Tibial artery (tissue), 4 donors: ENCODE measurements at regions not wholly inside any gene's neighbourhood (a gene's known extent, or its start where the extent isn't known, plus 50 kb on each side); places are given as distances from the start of the nearest gene placed in this dataset.

Experiments used
- DNase-seq, 2 donors: peaks; one replicate each; pipeline ENCODE4 v3.0.0-alpha.2; 2019
- H3K27ac ChIP-seq, 2 donors: fragments of 200-600 bp; sonication (generic) in 1 of 2; 1 replicate in 1 of 2; 2 replicates in 1 of 2; pipeline ENCODE4 v1.5.1; 2018 to 2019; ENCODE audit warnings: mild to moderate bottlenecking in 1 of 2
- H3K27me3 ChIP-seq, 2 donors: fragments of 200-600 bp; sonication (generic) in 1 of 2; one replicate each; pipeline versions ENCODE4 v1.5.1 to v1.6.0; 2016 to 2019
- H3K36me3 ChIP-seq, 3 donors: fragments of 200-600 bp; sonication (generic) in 2 of 3; one replicate each; pipeline ENCODE4 v1.5.1; 2016 to 2019; ENCODE audit warnings: mild to moderate bottlenecking in 2 of 3
- H3K4me1 ChIP-seq, 4 donors: fragments of 200-600 bp; sonication (generic) in 2 of 4; 1 replicate in 3 of 4; 2 replicates in 1 of 4; pipeline ENCODE4 v1.5.1; 2016 to 2019
- H3K4me3 ChIP-seq, 2 donors: fragments of 200-600 bp; sonication (generic) in 1 of 2; 1 replicate in 1 of 2; 2 replicates in 1 of 2; pipeline ENCODE4 v1.5.1; 2018 to 2019; ENCODE audit warnings: mild to moderate bottlenecking in 2 of 2
- H3K9me3 ChIP-seq, 3 donors: fragments of 200-600 bp; sonication (generic) in 1 of 3; one replicate each; pipeline ENCODE4 v1.5.1; 2016 to 2019
- CTCF ChIP-seq, 2 experiments: fragments of 200-600 bp in 1 of 2; fragments of 450-650 bp in 1 of 2; IDR thresholded peaks; one replicate each; pipeline ENCODE4 v1.5.1; 2017 to 2019; ENCODE audit warnings: antibody characterized with exemption in 2 of 2, mild to moderate bottlenecking in 1 of 2, moderate library complexity in 1 of 2
- intact Hi-C: fragments of 100-400 bp; cut with DNase I; formaldehyde crosslinking; loops from one replicate; pipeline ENCODE4 v1.15.0; 2023; ENCODE audit warnings: low total_unique reads

GRCh38 chr10:121049489-121049888, 198.3 kb downstream of the WDR11 start:
- no peaks in the 10 kb centered on the region for H3K27me3 ChIP-seq
- TF ChIP-seq CTCF (IDR thresholded peaks at IDR 0.05), result no peak
- no peak for DNase-seq
- no peak overlapping the region for H3K27ac ChIP-seq
- no peaks in the 10 kb centered on the region for H3K4me1 ChIP-seq
- H3K4me3 ChIP-seq, result no peak overlapping the region
- intact Hi-C loops, result no loop called here
- H3K36me3 ChIP-seq, result no peaks in the 10 kb centered on the region
- H3K9me3 ChIP-seq, result no peaks in the 10 kb centered on the region

DNA sequence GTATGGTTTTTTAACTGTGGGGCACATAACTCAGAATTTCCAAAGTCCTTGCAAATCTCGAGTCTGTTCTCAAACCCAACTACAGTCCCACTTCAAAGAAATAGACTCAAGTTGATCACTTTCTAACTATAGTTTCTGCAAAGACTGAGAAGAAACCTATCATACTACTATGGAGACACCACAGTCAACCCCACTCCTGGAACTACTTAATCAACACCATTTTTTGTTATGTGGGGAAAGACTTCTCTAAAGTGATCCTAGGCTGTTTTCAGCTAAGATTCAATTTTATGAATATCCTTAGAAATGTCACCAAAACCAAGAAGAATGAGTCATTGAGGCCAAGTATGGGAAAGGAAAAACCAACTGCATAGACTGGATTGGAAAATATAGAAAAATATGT, 198.8 kb downstream of the WDR11 start:
- Histone ChIP-seq H3K9me3 (no peaks in the 10 kb centered on the region), H3K27ac (no peak overlapping the region), H3K4me1 (no peaks in the 10 kb centered on the region), H3K27me3 (no peaks in the 10 kb centered on the region), H3K36me3 (no peaks in the 10 kb centered on the region), H3K4me3 (no peak overlapping the region)
- intact Hi-C loops, result no loop called here
- no peak for TF ChIP-seq CTCF (IDR thresholded peaks at IDR 0.05)
- DNase-seq, result no peak

- no peak for DNase-seq
- no peak overlapping the region for H3K4me3 ChIP-seq
- no peaks in the 10 kb centered on the region for H3K4me1 ChIP-seq
- TF ChIP-seq CTCF (IDR thresholded peaks at IDR 0.05), result no peak
- intact Hi-C loops, result no loop called here
- no peak overlapping the region for H3K27ac ChIP-seq
- H3K27me3 ChIP-seq, result no peaks in the 10 kb centered on the region
- no peaks in the 10 kb centered on the region for H3K36me3 ChIP-seq
- H3K9me3 ChIP-seq, result no peaks in the 10 kb centered on the region
Observed at GRCh38 chr10:121051171-121051570, 200.0 kb downstream of the WDR11 start.

GRCh38 chr10:121051696-121052279, 200.6 kb downstream of the WDR11 start:
- intact Hi-C loops, result no loop called here
- no peaks in the 10 kb centered on the region for H3K4me1 ChIP-seq
- TF ChIP-seq CTCF (IDR thresholded peaks at IDR 0.05), result no peak
- H3K36me3 ChIP-seq, result no peaks in the 10 kb centered on the region
- no peaks in the 10 kb centered on the region for H3K9me3 ChIP-seq
- H3K27me3 ChIP-seq, result no peaks in the 10 kb centered on the region
- H3K4me3 ChIP-seq, result no peak overlapping the region
- no peak for DNase-seq
- no peak overlapping the region for H3K27ac ChIP-seq

DNA sequence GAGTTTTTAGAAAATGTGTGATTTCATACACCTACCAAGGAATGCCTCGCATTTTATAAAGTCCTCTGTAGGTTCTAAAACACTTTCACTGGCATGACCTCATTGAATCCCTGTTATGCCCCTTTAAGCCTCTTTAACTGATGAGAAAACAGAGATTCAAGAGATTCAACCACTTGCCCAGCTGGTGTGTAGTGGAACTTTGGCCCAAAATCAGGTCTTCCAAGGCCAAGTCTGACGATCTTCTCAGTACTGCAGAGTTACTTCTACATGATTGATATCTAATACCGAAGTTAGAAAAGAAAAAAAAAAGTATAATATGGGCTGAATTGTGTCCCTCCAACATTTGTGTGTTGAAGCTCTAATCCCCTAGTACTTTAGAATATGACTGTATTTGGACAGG, 202.0 kb downstream of the WDR11 start:
- H3K27me3 ChIP-seq, result no peaks in the 10 kb centered on the region
- H3K4me1 ChIP-seq, result peaks cover 0 to 5% (median 0%) of the 10 kb centered on the region in 4 donors
- DNase-seq, result no peak
- H3K9me3 ChIP-seq, result no peaks in the 10 kb centered on the region
- no peak for TF ChIP-seq CTCF (IDR thresholded peaks at IDR 0.05)
- intact Hi-C loops, result no loop called here
- H3K4me3 ChIP-seq, result no peak overlapping the region
- no peak overlapping the region for H3K27ac ChIP-seq
- no peaks in the 10 kb centered on the region for H3K36me3 ChIP-seq

GRCh38 chr10:121054874-121055273, 203.7 kb downstream of the WDR11 start:
- H3K9me3 ChIP-seq, result no peaks in the 10 kb centered on the region
- intact Hi-C loops, result no loop called here

More at GRCh38 chr10:121054874-121055273, 203.7 kb downstream of the WDR11 start:
- no peak for DNase-seq
- Histone ChIP-seq H3K27me3 (no peaks in the 10 kb centered on the region), H3K36me3 (no peaks in the 10 kb centered on the region), H3K4me3 (no peak overlapping the region), H3K4me1 (peaks cover 0 to 15% (median 1%) of the 10 kb centered on the region in 4 donors), H3K27ac (no peak overlapping the region)
- TF ChIP-seq CTCF (IDR thresholded peaks at IDR 0.05), result no peak
